ENCODE measurements at regions not wholly inside any gene's neighbourhood (a gene's known extent, or its start where the extent isn't known, plus 50 kb on each side); places are given as distances from the start of the nearest gene placed in this dataset.

DNA sequence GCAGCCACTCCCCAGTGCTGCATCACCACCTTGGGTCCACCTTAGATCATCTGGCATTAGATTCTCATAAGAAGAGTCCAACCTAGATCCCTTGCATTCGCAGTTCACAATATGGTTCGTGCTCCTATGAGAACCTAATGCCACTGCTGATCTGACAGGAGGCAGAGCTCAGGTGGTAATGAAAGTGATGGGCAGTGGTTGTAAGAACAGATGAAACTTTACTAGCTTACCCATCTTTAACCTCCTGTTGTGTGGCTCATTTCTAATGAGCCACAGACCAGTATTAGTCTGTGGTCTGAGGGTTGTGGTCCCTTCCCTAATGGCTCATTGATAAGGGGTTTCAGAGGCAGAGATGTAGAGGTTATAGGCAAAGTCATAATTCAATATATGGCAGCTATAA is 615.9 kb upstream of the MIS18BP1 start:
- 86 to 94% methylated on average over 2 of the region's 2 CpGs for WGBS, 2 donors
- no peak for DNase-seq
- Histone ChIP-seq H3K9me3 (no peaks in the 10 kb centered on the region), H3K36me3 (ENCODE audit: low read depth, missing control alignments) (no peaks in the 10 kb centered on the region), H3K27me3 (no peaks in the 10 kb centered on the region), H3K4me3 (no peak overlapping the region), H3K4me1 (no peaks in the 10 kb centered on the region), H3K27ac (no peak overlapping the region)
- TF ChIP-seq POLR2A (IDR thresholded peaks at IDR 0.05) (no peak), CTCF (IDR thresholded peaks at IDR 0.05) (no peak)
- intact Hi-C loops (cut with DNase I; ENCODE audit: low total_unique reads) = no loop called here

GRCh38 chr14:45868377-45868776 is 615.4 kb upstream of the MIS18BP1 start:
- no peaks in the 10 kb centered on the region for H3K9me3 ChIP-seq
- no peaks in the 10 kb centered on the region for H3K27me3 ChIP-seq
- no peaks in the 10 kb centered on the region for H3K36me3 ChIP-seq (ENCODE audit: low read depth, missing control alignments)
- intact Hi-C loops (cut with DNase I; ENCODE audit: low total_unique reads) = no loop called here
- TF ChIP-seq CTCF (IDR thresholded peaks at IDR 0.05) (no peak), POLR2A (IDR thresholded peaks at IDR 0.05) (no peak)
- H3K27ac ChIP-seq = no peak overlapping the region
- WGBS, 2 donors = 33 to 65% methylated on average over 2 of the region's 2 CpGs
- H3K4me3 ChIP-seq = no peak overlapping the region
- no peaks in the 10 kb centered on the region for H3K4me1 ChIP-seq
- no peak for DNase-seq

DNA sequence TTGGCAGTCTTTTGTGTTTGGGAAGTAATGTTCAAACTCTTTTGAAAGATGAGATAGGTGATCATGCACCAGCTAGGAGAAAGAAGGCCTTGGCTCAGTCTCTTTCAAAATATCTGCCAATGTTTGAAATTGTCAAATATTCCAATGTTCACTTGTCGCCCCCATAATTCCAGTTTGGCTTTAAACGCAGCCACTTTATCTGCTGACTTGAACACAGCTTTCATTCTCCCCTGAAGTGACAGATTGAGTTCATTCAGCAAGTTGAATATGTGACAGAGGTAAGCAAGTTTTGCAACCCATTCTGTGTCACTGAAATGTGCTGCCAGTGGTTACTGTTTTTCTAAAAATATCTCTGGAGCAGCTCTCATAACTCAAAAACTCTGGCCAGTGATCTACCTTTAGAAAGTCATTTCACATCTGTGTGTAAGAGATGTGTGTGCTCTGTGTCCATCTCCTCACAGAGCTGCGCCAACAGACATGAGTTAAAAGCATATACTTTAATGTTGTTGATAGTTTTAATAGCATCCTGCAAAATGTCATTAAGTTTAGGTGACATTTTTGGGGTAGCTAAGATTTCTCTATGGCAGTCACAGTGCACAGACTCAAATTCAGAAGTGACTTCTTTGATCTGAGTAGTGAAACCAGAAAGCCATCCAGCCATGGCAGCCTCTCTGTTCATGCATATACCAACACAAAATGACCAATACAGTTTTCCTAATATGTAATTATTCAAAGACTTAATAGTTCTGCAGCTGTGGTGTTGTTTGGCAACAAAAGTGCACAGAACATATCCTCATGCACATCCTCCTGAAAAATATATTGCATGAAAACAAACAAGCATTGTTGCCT is 614.3 kb upstream of the MIS18BP1 start:
- Histone ChIP-seq H3K4me1 (no peaks in the 10 kb centered on the region), H3K27me3 (no peaks in the 10 kb centered on the region), H3K9me3 (no peaks in the 10 kb centered on the region), H3K4me3 (no peak overlapping the region), H3K36me3 (ENCODE audit: low read depth, missing control alignments) (no peaks in the 10 kb centered on the region), H3K27ac (no peak overlapping the region)
- intact Hi-C loops (cut with DNase I; ENCODE audit: low total_unique reads) = no loop called here
- TF ChIP-seq CTCF (IDR thresholded peaks at IDR 0.05) = no peak
- no peak for TF ChIP-seq POLR2A (IDR thresholded peaks at IDR 0.05)
- WGBS, 2 donors = 84 to 86% methylated on average over 3 of the region's 3 CpGs
- DNase-seq = no peak

GRCh38 chr14:45838597-45838996 is 585.6 kb upstream of the MIS18BP1 start:
- Histone ChIP-seq H3K27me3 (no peaks in the 10 kb centered on the region), H3K4me1 (no peaks in the 10 kb centered on the region), H3K27ac (no peak overlapping the region), H3K4me3 (no peak overlapping the region), H3K36me3 (ENCODE audit: low read depth, missing control alignments) (no peaks in the 10 kb centered on the region), H3K9me3 (no peaks in the 10 kb centered on the region)
- WGBS, 2 donors = 50 to 58% methylated on average over 2 of the region's 2 CpGs
- TF ChIP-seq POLR2A (IDR thresholded peaks at IDR 0.05) (no peak), CTCF (IDR thresholded peaks at IDR 0.05) (no peak)
- no peak for DNase-seq
- intact Hi-C loops (cut with DNase I; ENCODE audit: low total_unique reads) = no loop called here

DNA sequence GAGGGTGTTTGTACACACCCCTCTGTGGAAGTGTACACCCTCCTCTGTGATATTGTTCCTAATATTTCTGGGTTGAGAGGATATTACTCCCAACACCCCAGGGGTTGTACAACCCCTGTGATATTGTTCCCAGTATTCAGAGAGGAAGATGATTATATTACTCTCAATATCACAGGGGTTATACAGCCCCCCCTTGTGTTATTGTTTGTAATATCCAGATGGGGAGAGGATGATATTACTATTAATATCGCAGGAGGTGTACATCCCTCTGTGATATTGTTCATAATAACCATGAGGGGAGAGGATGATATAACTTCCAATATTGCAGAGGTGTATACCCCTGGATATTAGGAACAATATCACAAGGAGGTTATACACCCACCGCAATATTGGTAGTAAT is 566.1 kb upstream of the MIS18BP1 start:
- no peak overlapping the region for H3K4me3 ChIP-seq
- intact Hi-C loops (cut with DNase I; ENCODE audit: low total_unique reads) = no loop called here
- 76 to 82% methylated on average over 2 of the region's 2 CpGs for WGBS, 2 donors
- H3K9me3 ChIP-seq = no peaks in the 10 kb centered on the region
- no peaks in the 10 kb centered on the region for H3K4me1 ChIP-seq
- H3K27me3 ChIP-seq = no peaks in the 10 kb centered on the region
- no peaks in the 10 kb centered on the region for H3K36me3 ChIP-seq (ENCODE audit: low read depth, missing control alignments)
- TF ChIP-seq POLR2A (IDR thresholded peaks at IDR 0.05) (no peak), CTCF (IDR thresholded peaks at IDR 0.05) (no peak)
- no peak overlapping the region for H3K27ac ChIP-seq
- DNase-seq = no peak
